ENCODE measurements at regions not wholly inside any gene's neighbourhood (a gene's known extent, or its start where the extent isn't known, plus 50 kb on each side); places are given as distances from the start of the nearest gene placed in this dataset.
A peak's percentile ranks its signal among the peaks of the same experiment; 100 is the strongest.

GRCh38 chr18:43482600-43482999 lies 205.3 kb upstream of the SYT4 start:
- no peak for DNase-seq

- DNase-seq: no peak
Observed at GRCh38 chr18:43484710-43485109, 207.4 kb upstream of the SYT4 start.

- no peak for DNase-seq
Observed at GRCh38 chr18:43485545-43485963, 208.3 kb upstream of the SYT4 start.

GRCh38 chr18:43486462-43486861 lies 209.2 kb upstream of the SYT4 start:
- DNase-seq: no peak

- DNase-seq: peak in 1 of 2 donors; percentile 52
Observed at GRCh38 chr18:43501099-43501498, 223.8 kb upstream of the SYT4 start.

GRCh38 chr18:43506935-43507334 lies 229.6 kb upstream of the SYT4 start:
- DNase-seq: no peak

- no peak for DNase-seq
Observed at GRCh38 chr18:43507842-43508481, 230.7 kb upstream of the SYT4 start.

- no peak for DNase-seq
Observed at GRCh38 chr18:43514747-43515146, 237.5 kb upstream of the SYT4 start.

- no peak for DNase-seq
Observed at GRCh38 chr18:43515481-43515880, 238.2 kb upstream of the SYT4 start.

GRCh38 chr18:43524260-43524659 lies 247.0 kb upstream of the SYT4 start:
- no peak for DNase-seq

GRCh38 chr18:43525169-43525568 lies 247.9 kb upstream of the SYT4 start:
- DNase-seq: no peak

GRCh38 chr18:43526426-43527145 lies 249.3 kb upstream of the SYT4 start:
- no peak for DNase-seq

GRCh38 chr18:43531438-43531837 lies 254.1 kb upstream of the SYT4 start:
- DNase-seq: no peak

- no peak for DNase-seq
Observed at GRCh38 chr18:43533371-43533770, 256.1 kb upstream of the SYT4 start.

GRCh38 chr18:43534511-43534910 lies 257.2 kb upstream of the SYT4 start:
- no peak for DNase-seq

GRCh38 chr18:43539862-43540261 lies 262.6 kb upstream of the SYT4 start:
- no peak for DNase-seq

GRCh38 chr18:43542016-43542415 lies 264.7 kb upstream of the SYT4 start:
- DNase-seq: no peak

GRCh38 chr18:43543236-43543635 lies 265.9 kb upstream of the SYT4 start:
- no peak for DNase-seq

- DNase-seq: no peak
Observed at GRCh38 chr18:43547456-43547855, 270.2 kb upstream of the SYT4 start.

GRCh38 chr18:43559507-43559906 lies 282.2 kb upstream of the SYT4 start:
- DNase-seq: no peak

- DNase-seq: no peak
Observed at GRCh38 chr18:43563780-43564179, 286.5 kb upstream of the SYT4 start.

- no peak for DNase-seq
Observed at GRCh38 chr18:43570593-43570992, 293.3 kb upstream of the SYT4 start.

GRCh38 chr18:43571078-43571689 lies 293.9 kb upstream of the SYT4 start:
- DNase-seq: peak; percentile 8 to 64

- DNase-seq: no peak
Observed at GRCh38 chr18:43572163-43572562, 294.9 kb upstream of the SYT4 start.
